ENCODE measurements at regions not wholly inside any gene's neighbourhood (a gene's known extent, or its start where the extent isn't known, plus 50 kb on each side); places are given as distances from the start of the nearest gene placed in this dataset.

DNA sequence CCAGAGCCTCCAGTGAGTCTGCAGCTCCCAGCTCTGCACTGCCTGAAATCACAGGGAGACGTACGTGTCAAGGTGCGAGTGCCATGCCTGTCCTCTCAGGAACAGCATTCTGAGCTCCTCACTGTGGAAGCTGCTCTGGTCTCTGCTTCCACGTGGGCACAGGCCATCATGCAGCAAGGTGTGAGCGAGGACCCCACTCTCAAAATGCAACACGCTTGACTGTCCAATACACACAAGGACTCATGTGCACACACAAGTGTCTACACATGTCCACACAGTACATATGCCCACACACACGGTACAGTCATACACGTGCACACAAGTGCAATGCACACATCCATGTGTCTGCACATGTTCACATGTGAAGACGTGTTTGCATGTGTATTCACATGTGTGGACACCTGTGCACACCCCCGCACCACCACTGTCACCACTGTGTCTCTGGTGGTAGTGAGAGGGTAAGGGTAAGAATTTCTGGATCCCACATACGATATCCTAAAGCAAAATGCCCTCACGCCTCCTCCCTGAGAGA is 260.5 kb downstream of the DLL1 start:
- H3K4me1 ChIP-seq (ENCODE audit: insufficient read depth, low read length): no peaks in the 10 kb centered on the region

GRCh38 chr6:170029416-170030283 is 261.2 kb downstream of the DLL1 start:
- Mint-ChIP-seq H3K27ac (peak overlapping the region in 1 of 8 donors; percentile 74), H3K36me3 (peaks cover 0 to 14% (median 1%) of the 10 kb centered on the region in 3 donors), H3K27me3 (peaks cover 3 to 7% of the 10 kb centered on the region in 2 donors), H3K4me1 (no peaks in the 10 kb centered on the region), H3K4me3 (no peak overlapping the region), H3K9me3 (peaks cover 0 to 5% (median 0%) of the 10 kb centered on the region in 5 donors)
- H3K9me3 ChIP-seq (ENCODE audit: low read length): no peaks in the 10 kb centered on the region
- no peak overlapping the region for H3K27ac ChIP-seq (ENCODE audit: low read depth, low read length)
- ChIA-PET CTCF (no interaction called here), POLR2A (no interaction called here)
- H3K4me1 ChIP-seq (ENCODE audit: insufficient read depth, low read length): no peaks in the 10 kb centered on the region
- no peaks in the 10 kb centered on the region for H3K36me3 ChIP-seq (ENCODE audit: insufficient read depth, low read length)
- H3K27me3 ChIP-seq (ENCODE audit: insufficient read depth, low read length, poor library complexity, severe bottlenecking): no peaks in the 10 kb centered on the region
- H3K4me3 ChIP-seq (ENCODE audit: low read length): no peak overlapping the region
- DNase-seq: no peak

More for the DNA sequence above, 260.5 kb downstream of the DLL1 start:
- Mint-ChIP-seq H3K36me3 (peaks cover 0 to 14% (median 1%) of the 10 kb centered on the region in 3 donors), H3K27ac (peak overlapping the region in 1 of 8 donors; percentile 74), H3K4me3 (no peak overlapping the region), H3K9me3 (peaks cover 0 to 5% (median 2%) of the 10 kb centered on the region in 5 donors), H3K4me1 (no peaks in the 10 kb centered on the region), H3K27me3 (peaks cover 0 to 1% of the 10 kb centered on the region in 2 donors)
- no peak for DNase-seq
- no peaks in the 10 kb centered on the region for H3K36me3 ChIP-seq (ENCODE audit: insufficient read depth, low read length)
- no peak overlapping the region for H3K4me3 ChIP-seq (ENCODE audit: low read length)
- H3K9me3 ChIP-seq (ENCODE audit: low read length): no peaks in the 10 kb centered on the region
- no peak overlapping the region for H3K27ac ChIP-seq (ENCODE audit: low read depth, low read length)
- no peaks in the 10 kb centered on the region for H3K27me3 ChIP-seq (ENCODE audit: insufficient read depth, low read length, poor library complexity, severe bottlenecking)
- ChIA-PET POLR2A (no interaction called here), CTCF (no interaction called here)

- Mint-ChIP-seq H3K4me3 (no peak overlapping the region), H3K36me3 (peaks cover 0 to 10% (median 1%) of the 10 kb centered on the region in 3 donors), H3K27me3 (peaks cover 4 to 8% of the 10 kb centered on the region in 2 donors), H3K9me3 (peaks cover 0 to 5% (median 0%) of the 10 kb centered on the region in 5 donors), H3K4me1 (no peaks in the 10 kb centered on the region), H3K27ac (peak overlapping the region in 1 of 8 donors; percentile 16)
- DNase-seq: no peak
- H3K4me1 ChIP-seq (ENCODE audit: insufficient read depth, low read length): no peaks in the 10 kb centered on the region
- POLR2A ChIA-PET: no interaction called here
- no peak overlapping the region for H3K4me3 ChIP-seq (ENCODE audit: low read length)
- H3K27ac ChIP-seq (ENCODE audit: low read depth, low read length): no peak overlapping the region
- CTCF ChIA-PET: no interaction called here
- no peaks in the 10 kb centered on the region for H3K9me3 ChIP-seq (ENCODE audit: low read length)
- no peaks in the 10 kb centered on the region for H3K27me3 ChIP-seq (ENCODE audit: insufficient read depth, low read length, poor library complexity, severe bottlenecking)
- no peaks in the 10 kb centered on the region for H3K36me3 ChIP-seq (ENCODE audit: insufficient read depth, low read length)
Observed at GRCh38 chr6:170028629-170029345, 262.1 kb downstream of the DLL1 start.

- no peaks in the 10 kb centered on the region for H3K36me3 ChIP-seq (ENCODE audit: insufficient read depth, low read length)
- CTCF ChIA-PET: no interaction called here
- Mint-ChIP-seq H3K4me1 (no peaks in the 10 kb centered on the region), H3K27ac (no peak overlapping the region), H3K36me3 (peaks cover 0 to under 1% (median 0%) of the 10 kb centered on the region in 3 donors), H3K9me3 (no peaks in the 10 kb centered on the region), H3K4me3 (no peak overlapping the region), H3K27me3 (peaks cover 4 to 8% of the 10 kb centered on the region in 2 donors)
- H3K4me1 ChIP-seq (ENCODE audit: insufficient read depth, low read length): no peaks in the 10 kb centered on the region
- no peak for DNase-seq
- no peaks in the 10 kb centered on the region for H3K9me3 ChIP-seq (ENCODE audit: low read length)
- no peaks in the 10 kb centered on the region for H3K27me3 ChIP-seq (ENCODE audit: insufficient read depth, low read length, poor library complexity, severe bottlenecking)
- H3K4me3 ChIP-seq (ENCODE audit: low read length): no peak overlapping the region
- H3K27ac ChIP-seq (ENCODE audit: low read depth, low read length): no peak overlapping the region
- POLR2A ChIA-PET: no interaction called here
Observed at GRCh38 chr6:170027647-170028043, 263.2 kb downstream of the DLL1 start.

GRCh38 chr6:170026751-170027646 is 263.9 kb downstream of the DLL1 start:
- no peaks in the 10 kb centered on the region for H3K36me3 ChIP-seq (ENCODE audit: insufficient read depth, low read length)
- Mint-ChIP-seq H3K4me3 (no peak overlapping the region), H3K27ac (no peak overlapping the region), H3K27me3 (peaks cover 4 to 10% of the 10 kb centered on the region in 2 donors), H3K4me1 (peaks cover 0 to 2% (median 0%) of the 10 kb centered on the region in 3 donors), H3K36me3 (no peaks in the 10 kb centered on the region), H3K9me3 (no peaks in the 10 kb centered on the region)
- no peak overlapping the region for H3K4me3 ChIP-seq (ENCODE audit: low read length)
- H3K27ac ChIP-seq (ENCODE audit: low read depth, low read length): no peak overlapping the region
- ChIA-PET POLR2A (no interaction called here), CTCF (no interaction called here)
- peak in 1 of 5 donors; percentile 25 for DNase-seq
- H3K9me3 ChIP-seq (ENCODE audit: low read length): no peaks in the 10 kb centered on the region
- no peaks in the 10 kb centered on the region for H3K4me1 ChIP-seq (ENCODE audit: insufficient read depth, low read length)
- no peaks in the 10 kb centered on the region for H3K27me3 ChIP-seq (ENCODE audit: insufficient read depth, low read length, poor library complexity, severe bottlenecking)

DNA sequence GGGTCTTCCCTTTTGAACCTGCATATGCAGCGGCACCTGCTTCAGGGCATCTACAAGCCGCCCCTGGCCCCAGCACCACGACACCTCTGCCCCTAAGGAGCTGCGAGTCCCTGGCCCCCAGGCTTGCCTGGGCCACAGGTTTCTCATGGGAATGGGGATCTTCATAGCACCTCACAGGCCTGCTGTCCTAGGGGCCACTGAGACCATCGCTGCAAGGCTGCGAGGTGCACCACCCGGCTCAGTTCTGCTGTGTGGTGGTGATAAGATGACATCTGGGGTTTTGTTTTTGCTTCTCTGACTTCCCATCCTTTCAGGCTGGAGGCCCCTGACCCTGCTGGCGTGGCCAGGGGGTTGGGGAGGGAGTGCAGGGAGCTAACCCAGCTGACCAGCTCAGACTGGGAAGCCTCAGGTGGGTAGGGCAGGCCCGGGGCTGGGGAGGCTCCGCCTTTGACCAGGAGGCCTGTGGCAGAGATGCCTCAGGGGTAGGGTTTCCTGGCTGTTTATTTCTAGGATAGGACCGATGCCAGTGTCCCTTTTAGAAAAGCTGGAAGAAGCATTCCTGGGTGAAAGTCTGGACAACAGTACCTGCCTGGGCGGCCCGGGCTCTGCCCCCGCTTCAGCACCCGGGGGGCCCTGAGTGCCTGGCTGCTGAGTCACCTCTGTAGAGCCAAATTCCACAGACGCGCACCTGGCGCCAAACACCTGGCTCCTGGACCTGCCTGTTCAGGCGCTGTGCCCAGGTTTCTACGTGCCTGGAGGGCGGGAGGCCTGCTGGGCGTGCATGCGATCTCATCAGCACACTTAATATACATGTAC is 264.7 kb downstream of the DLL1 start:
- H3K4me1 Mint-ChIP-seq: peaks cover 0 to 6% (median 0%) of the 10 kb centered on the region in 3 donors
- H3K36me3 Mint-ChIP-seq: no peaks in the 10 kb centered on the region
- Histone ChIP-seq H3K36me3 (ENCODE audit: insufficient read depth, low read length) (no peaks in the 10 kb centered on the region), H3K4me1 (ENCODE audit: insufficient read depth, low read length) (no peaks in the 10 kb centered on the region), H3K27me3 (ENCODE audit: insufficient read depth, low read length, poor library complexity, severe bottlenecking) (no peaks in the 10 kb centered on the region), H3K9me3 (ENCODE audit: low read length) (no peaks in the 10 kb centered on the region), H3K4me3 (ENCODE audit: low read length) (no peak overlapping the region), H3K27ac (ENCODE audit: low read depth, low read length) (no peak overlapping the region)
- H3K4me3 Mint-ChIP-seq: no peak overlapping the region
- no peaks in the 10 kb centered on the region for H3K9me3 Mint-ChIP-seq
- peaks cover 4 to 14% of the 10 kb centered on the region in 2 donors for H3K27me3 Mint-ChIP-seq
- ChIA-PET CTCF (no interaction called here), POLR2A (no interaction called here)
- H3K27ac Mint-ChIP-seq: no peak overlapping the region
- no peak for DNase-seq

DNA sequence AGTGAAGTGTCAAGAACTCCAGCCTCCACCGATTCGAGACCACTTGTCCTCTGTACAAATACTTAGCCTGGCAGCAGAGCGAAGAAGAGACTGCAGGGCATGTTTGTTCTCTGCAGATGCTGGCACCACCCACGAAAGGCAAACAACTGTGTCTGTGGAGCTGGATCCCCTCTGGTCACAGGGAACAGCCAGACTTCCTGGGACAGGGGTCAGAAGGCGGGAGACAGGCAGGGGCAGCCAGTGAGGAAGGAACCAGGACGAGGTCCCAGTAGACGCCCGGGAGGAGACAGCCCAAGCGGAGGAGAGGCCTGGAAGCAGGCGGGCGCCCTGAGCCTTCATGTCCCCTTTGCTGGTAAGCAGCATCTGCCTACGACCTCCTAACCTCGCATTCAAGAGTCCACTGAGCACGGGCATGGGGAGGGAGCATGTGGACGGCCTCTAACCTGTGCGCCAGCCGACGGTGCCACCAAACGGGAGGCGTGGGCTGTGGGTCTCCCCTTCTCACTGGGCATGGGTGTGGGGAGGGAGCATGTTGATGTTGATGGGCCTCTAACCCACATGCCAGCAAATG is 265.5 kb downstream of the DLL1 start:
- Mint-ChIP-seq H3K4me3 (no peak overlapping the region), H3K27ac (no peak overlapping the region), H3K27me3 (peaks cover 8 to 21% of the 10 kb centered on the region in 2 donors), H3K36me3 (no peaks in the 10 kb centered on the region), H3K4me1 (peaks cover 0 to 13% (median 0%) of the 10 kb centered on the region in 3 donors), H3K9me3 (no peaks in the 10 kb centered on the region)
- H3K36me3 ChIP-seq (ENCODE audit: insufficient read depth, low read length): no peaks in the 10 kb centered on the region
- DNase-seq: no peak
- H3K9me3 ChIP-seq (ENCODE audit: low read length): no peaks in the 10 kb centered on the region
- no peak overlapping the region for H3K4me3 ChIP-seq (ENCODE audit: low read length)
- H3K4me1 ChIP-seq (ENCODE audit: insufficient read depth, low read length): no peaks in the 10 kb centered on the region
- H3K27me3 ChIP-seq (ENCODE audit: insufficient read depth, low read length, poor library complexity, severe bottlenecking): no peaks in the 10 kb centered on the region
- no peak overlapping the region for H3K27ac ChIP-seq (ENCODE audit: low read depth, low read length)
- ChIA-PET CTCF (no interaction called here), POLR2A (no interaction called here)

All from CD8-positive, alpha-beta memory T cell (primary cell).